ENCODE measurements at regions not wholly inside any gene's neighbourhood (a gene's known extent, or its start where the extent isn't known, plus 50 kb on each side); places are given as distances from the start of the nearest gene placed in this dataset.

DNA sequence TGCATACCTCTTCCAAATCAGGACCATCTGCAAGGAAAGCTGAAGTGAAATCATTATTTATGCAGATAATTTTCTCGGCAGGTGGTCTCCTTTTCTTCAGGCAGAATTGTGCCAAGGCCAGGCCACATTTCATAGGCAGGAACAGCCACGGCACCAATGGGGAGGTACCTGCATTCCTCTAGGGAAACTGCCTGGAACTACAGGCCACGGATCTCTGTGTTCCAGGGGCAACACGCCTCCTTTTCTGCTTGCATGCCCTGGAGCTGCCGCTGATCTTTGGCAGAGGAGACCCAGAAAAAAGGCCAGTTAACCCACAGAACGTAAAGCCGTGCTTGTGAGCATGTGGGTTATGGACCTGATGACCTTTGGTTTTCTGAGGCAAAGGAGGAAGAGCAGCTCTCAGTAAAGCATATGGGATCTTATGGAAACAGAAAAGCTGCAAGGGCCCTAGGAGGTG is 111.2 kb upstream of the KIAA1217 start:
- Histone ChIP-seq H3K9me3 (ENCODE audit: low read length) (no peaks in the 10 kb centered on the region), H3K4me3 (ENCODE audit: low read length) (no peak overlapping the region), H3K79me2 (replicated peaks; ENCODE audit: insufficient read depth, low read length) (no peaks in the 10 kb centered on the region), H3K9ac (ENCODE audit: low read length) (no peak overlapping the region), H3K4me2 (ENCODE audit: low read length) (no peak overlapping the region), H3K9me2 (ENCODE audit: insufficient read depth, low read length) (no peaks in the 10 kb centered on the region), H2AFZ (ENCODE audit: low read depth, low read length) (no peak overlapping the region), H4K20me1 (ENCODE audit: insufficient read depth) (no peaks in the 10 kb centered on the region), H3K27me3 (ENCODE audit: insufficient read depth, low read depth, low read length) (no peaks in the 10 kb centered on the region), H3K36me3 (ENCODE audit: insufficient read depth, low read length) (no peaks in the 10 kb centered on the region), H3K27ac (ENCODE audit: low read length) (no peak overlapping the region), H3F3A (ENCODE audit: insufficient read depth, low read length, poor library complexity, severe bottlenecking) (no peaks in the 10 kb centered on the region)
- TF ChIP-seq POLR2AphosphoS5 (IDR thresholded peaks at IDR 0.05) (no peak), EZH2 (IDR thresholded peaks at IDR 0.05; ENCODE audit: borderline replicate concordance, insufficient read depth, low read length, poor library complexity, severe bottlenecking) (no peak), EP300 (conservative IDR thresholded peaks at IDR 0.05; ENCODE audit: poor library complexity, severe bottlenecking) (no peak)

GRCh38 chr10:24104895-24105294 is 104.0 kb upstream of the KIAA1217 start:
- TF ChIP-seq CTCF (IDR thresholded peaks at IDR 0.05; ENCODE audit: poor library complexity, severe bottlenecking), result no peak
- TF ChIP-seq EP300 (conservative IDR thresholded peaks at IDR 0.05; ENCODE audit: poor library complexity, severe bottlenecking), result no peak
- no peak for TF ChIP-seq POLR2AphosphoS5 (IDR thresholded peaks at IDR 0.05)
- TF ChIP-seq MXI1 (conservative IDR thresholded peaks at IDR 0.05; ENCODE audit: poor library complexity, severe bottlenecking), result no peak
- TF ChIP-seq TAF1 (IDR thresholded peaks at IDR 0.05; ENCODE audit: low read depth), result no peak
- no peak for TF ChIP-seq RAD21 (conservative IDR thresholded peaks at IDR 0.05)
- no peak for TF ChIP-seq EZH2 (IDR thresholded peaks at IDR 0.05; ENCODE audit: borderline replicate concordance, insufficient read depth, low read length, poor library complexity, severe bottlenecking)
- no peak for TF ChIP-seq SMC3 (conservative IDR thresholded peaks at IDR 0.05; ENCODE audit: poor library complexity)
- TF ChIP-seq REST (IDR thresholded peaks at IDR 0.05; ENCODE audit: borderline replicate concordance), result no peak
- H3K4me2 ChIP-seq (ENCODE audit: low read length), result no peak overlapping the region
- no peaks in the 10 kb centered on the region for H3K27me3 ChIP-seq (ENCODE audit: insufficient read depth, low read depth, low read length)
- H3K9me3 ChIP-seq (ENCODE audit: low read length), result no peaks in the 10 kb centered on the region
- H3K36me3 ChIP-seq (ENCODE audit: insufficient read depth, low read length), result no peaks in the 10 kb centered on the region
- H3K4me3 ChIP-seq (ENCODE audit: low read length), result no peak overlapping the region
- no peaks in the 10 kb centered on the region for H4K20me1 ChIP-seq (ENCODE audit: insufficient read depth)
- no peak overlapping the region for H3K9ac ChIP-seq (ENCODE audit: low read length)
- H3K9me2 ChIP-seq (ENCODE audit: insufficient read depth, low read length), result no peaks in the 10 kb centered on the region
- H3K27ac ChIP-seq (ENCODE audit: low read length), result no peak overlapping the region
- H3K79me2 ChIP-seq (replicated peaks; ENCODE audit: insufficient read depth, low read length), result no peaks in the 10 kb centered on the region
- no peak overlapping the region for H2AFZ ChIP-seq (ENCODE audit: low read depth, low read length)
- no peaks in the 10 kb centered on the region for H3F3A ChIP-seq (ENCODE audit: insufficient read depth, low read length, poor library complexity, severe bottlenecking)

Measured in neural cell (in vitro differentiated cells).